CD4-positive, alpha-beta T cell (primary cell): ENCODE measurements at regions not wholly inside any gene's neighbourhood (a gene's known extent, or its start where the extent isn't known, plus 50 kb on each side); places are given as distances from the start of the nearest gene placed in this dataset.

Experiments used
- ATAC-seq: fragments of 200-7000 bp; cut with Tn5 transposase; one replicate; pipeline ENCODE4 v1.10.0; 2022; ENCODE audit warnings: mild to moderate bottlenecking; ENCODE audit not compliant: poor library complexity
- CTCF ChIA-PET: fragments of 350-600 bp; sonication (Branson Sonifier 250); formaldehyde crosslinking; loops from one replicate; lab custom pipeline; 2021; ENCODE audit warnings: antibody characterized with exemption, inconsistent platforms; lab: Charles Lee
- POLR2A ChIA-PET: fragments of 350-600 bp; sonication (Branson Sonifier 250); formaldehyde crosslinking; loops from one replicate; lab custom pipeline; 2021; ENCODE audit warnings: antibody characterized with exemption, inconsistent platforms; lab: Charles Lee
- DNase-seq, 14 experiments: peaks; one replicate each; pipeline ENCODE4 v3.0.0-alpha.2; 2013 to 2020; ENCODE audit warnings: mixed read lengths in 2 of 14
- H3K27ac ChIP-seq, 2 donors: one replicate each; pipeline versions ENCODE4 v1.5.1 to v1.7.0; 2013; ENCODE audit warnings: low read length in 2 of 2, low read depth in 1 of 2, mild to moderate bottlenecking in 1 of 2
- H3K27me3 ChIP-seq, 2 experiments: 1 replicate in 1 of 2; 2 replicates in 1 of 2; pipeline versions ENCODE4 v1.6.1 to v1.7.0; 2013; ENCODE audit warnings: low read length in 2 of 2, control low read depth in 1 of 2, mild to moderate bottlenecking in 1 of 2, moderate library complexity in 1 of 2; ENCODE audit not compliant: insufficient read depth in 2 of 2, control insufficient read depth in 1 of 2
- H3K36me3 ChIP-seq: one replicate; pipeline ENCODE4 v1.6.1; 2013; ENCODE audit warnings: low read length, control low read depth; ENCODE audit not compliant: insufficient read depth
- H3K4me1 ChIP-seq: one replicate; pipeline ENCODE4 v1.6.1; 2013; ENCODE audit warnings: low read length, control low read depth; ENCODE audit not compliant: insufficient read depth
- H3K4me3 ChIP-seq: one replicate; pipeline ENCODE4 v1.5.1; 2013; ENCODE audit warnings: mild to moderate bottlenecking, low read length, moderate library complexity
- H3K9me3 ChIP-seq, 2 experiments: 1 replicate in 1 of 2; 2 replicates in 1 of 2; pipeline versions ENCODE4 v1.6.1 to v1.7.0; 2013; ENCODE audit warnings: low read length in 2 of 2, mild to moderate bottlenecking in 2 of 2, control low read depth in 1 of 2, moderate library complexity in 1 of 2; ENCODE audit not compliant: control insufficient read depth in 1 of 2, insufficient read depth in 1 of 2
- H3K27ac Mint-ChIP-seq: one replicate; pipeline ENCODE4 v1.8.0; 2020; ENCODE audit warnings: mixed read lengths
- H3K27me3 Mint-ChIP-seq: one replicate; pipeline ENCODE4 v1.8.0; 2021; ENCODE audit warnings: mixed read lengths
- H3K36me3 Mint-ChIP-seq: one replicate; pipeline ENCODE4 v1.8.0; 2021; ENCODE audit warnings: low read depth, mixed read lengths
- H3K4me1 Mint-ChIP-seq: one replicate; pipeline ENCODE4 v1.8.0; 2021; ENCODE audit warnings: low read depth, mixed read lengths
- H3K4me3 Mint-ChIP-seq: one replicate; pipeline ENCODE4 v1.8.0; 2020; ENCODE audit warnings: mild to moderate bottlenecking, mixed read lengths
- H3K9me3 Mint-ChIP-seq: one replicate; pipeline ENCODE4 v1.8.0; 2020; ENCODE audit warnings: mixed read lengths
- intact Hi-C, 2 experiments: fragments of 100-400 bp; cut with DNase I in 1 of 2; cut with micrococcal nuclease in 1 of 2; formaldehyde crosslinking; loops; one replicate each; pipeline versions ENCODE4 v1.15.1 to v1.9.0; 2023 to 2025; cut with DNase I, micrococcal nuclease
- TF ChIP-seq, protein P1 (sequence below): fragments of 200-600 bp; IDR thresholded peaks from one replicate; pipeline ENCODE4 v1.8.0; 2022; ENCODE audit warnings: antibody characterized with exemption, mild to moderate bottlenecking

DNA sequence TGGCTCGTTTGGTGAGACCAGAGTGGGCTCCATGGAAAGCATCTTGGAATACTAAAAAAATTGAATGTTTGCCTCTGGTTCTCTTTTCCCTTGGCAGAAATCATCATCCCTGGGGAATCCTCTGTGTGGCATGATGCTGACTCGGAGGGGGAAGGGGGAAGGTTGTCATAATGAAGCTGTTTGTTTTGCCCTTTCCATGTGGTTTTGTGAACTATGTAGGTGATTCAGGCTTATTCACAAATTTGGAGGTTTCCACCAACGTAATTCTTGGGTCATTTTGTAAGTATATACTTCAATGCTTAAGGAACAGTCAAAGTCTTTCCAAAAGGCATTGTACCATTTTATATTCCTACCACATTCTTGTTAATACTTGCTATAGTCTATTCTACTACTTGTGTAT, 754.0 kb upstream of the FAT3 start:
- Mint-ChIP-seq H3K9me3 (peaks cover 3% of the 10 kb centered on the region), H3K4me3 (no peak overlapping the region), H3K27ac (no peak overlapping the region), H3K36me3 (no peaks in the 10 kb centered on the region), H3K27me3 (no peaks in the 10 kb centered on the region), H3K4me1 (no peaks in the 10 kb centered on the region)
- Histone ChIP-seq H3K4me3 (no peak overlapping the region), H3K27ac (no peak overlapping the region), H3K36me3 (no peaks in the 10 kb centered on the region), H3K4me1 (no peaks in the 10 kb centered on the region), H3K27me3 (no peaks in the 10 kb centered on the region), H3K9me3 (peaks cover 0 to 9% of the 10 kb centered on the region in 2 experiments)
- TF ChIP-seq, protein P1, sequence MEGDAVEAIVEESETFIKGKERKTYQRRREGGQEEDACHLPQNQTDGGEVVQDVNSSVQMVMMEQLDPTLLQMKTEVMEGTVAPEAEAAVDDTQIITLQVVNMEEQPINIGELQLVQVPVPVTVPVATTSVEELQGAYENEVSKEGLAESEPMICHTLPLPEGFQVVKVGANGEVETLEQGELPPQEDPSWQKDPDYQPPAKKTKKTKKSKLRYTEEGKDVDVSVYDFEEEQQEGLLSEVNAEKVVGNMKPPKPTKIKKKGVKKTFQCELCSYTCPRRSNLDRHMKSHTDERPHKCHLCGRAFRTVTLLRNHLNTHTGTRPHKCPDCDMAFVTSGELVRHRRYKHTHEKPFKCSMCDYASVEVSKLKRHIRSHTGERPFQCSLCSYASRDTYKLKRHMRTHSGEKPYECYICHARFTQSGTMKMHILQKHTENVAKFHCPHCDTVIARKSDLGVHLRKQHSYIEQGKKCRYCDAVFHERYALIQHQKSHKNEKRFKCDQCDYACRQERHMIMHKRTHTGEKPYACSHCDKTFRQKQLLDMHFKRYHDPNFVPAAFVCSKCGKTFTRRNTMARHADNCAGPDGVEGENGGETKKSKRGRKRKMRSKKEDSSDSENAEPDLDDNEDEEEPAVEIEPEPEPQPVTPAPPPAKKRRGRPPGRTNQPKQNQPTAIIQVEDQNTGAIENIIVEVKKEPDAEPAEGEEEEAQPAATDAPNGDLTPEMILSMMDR, result no peak
- CTCF ChIA-PET, result no interaction called here
- intact Hi-C loops, result no loop called here
- ATAC-seq (no peak), DNase-seq (no peak)
- POLR2A ChIA-PET, result no interaction called here

DNA sequence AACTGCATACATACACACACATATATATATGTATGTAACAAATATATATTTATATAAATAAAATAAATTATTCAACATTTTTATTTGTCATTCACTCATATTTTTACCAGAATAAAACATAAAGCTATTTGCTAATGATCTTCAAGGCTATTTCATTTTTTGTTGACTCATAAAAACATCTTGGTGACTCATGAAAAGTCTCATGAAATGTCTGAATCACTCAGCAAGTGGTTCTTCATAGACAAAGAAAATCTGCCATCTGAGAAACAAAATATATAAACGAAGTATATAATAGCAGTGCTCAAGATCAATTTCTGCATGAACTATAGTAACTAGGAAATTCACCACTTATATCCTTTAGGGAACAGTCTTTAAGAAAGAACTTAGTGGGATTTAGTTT, 764.8 kb upstream of the FAT3 start:
- H3K36me3 Mint-ChIP-seq, result no peaks in the 10 kb centered on the region
- no peak for ATAC-seq
- CTCF ChIA-PET, result no interaction called here
- no peak for DNase-seq
- no peaks in the 10 kb centered on the region for H3K4me1 Mint-ChIP-seq
- Histone ChIP-seq H3K36me3 (no peaks in the 10 kb centered on the region), H3K9me3 (peaks cover 0 to 3% of the 10 kb centered on the region in 2 experiments), H3K27me3 (no peaks in the 10 kb centered on the region), H3K4me3 (no peak overlapping the region), H3K27ac (no peak overlapping the region), H3K4me1 (no peaks in the 10 kb centered on the region)
- H3K4me3 Mint-ChIP-seq, result no peak overlapping the region
- no peak overlapping the region for H3K27ac Mint-ChIP-seq
- intact Hi-C loops, result no loop called here
- POLR2A ChIA-PET, result no interaction called here
- H3K9me3 Mint-ChIP-seq, result peaks cover 8% of the 10 kb centered on the region
- no peaks in the 10 kb centered on the region for H3K27me3 Mint-ChIP-seq
- TF ChIP-seq, protein P1, result no peak

DNA sequence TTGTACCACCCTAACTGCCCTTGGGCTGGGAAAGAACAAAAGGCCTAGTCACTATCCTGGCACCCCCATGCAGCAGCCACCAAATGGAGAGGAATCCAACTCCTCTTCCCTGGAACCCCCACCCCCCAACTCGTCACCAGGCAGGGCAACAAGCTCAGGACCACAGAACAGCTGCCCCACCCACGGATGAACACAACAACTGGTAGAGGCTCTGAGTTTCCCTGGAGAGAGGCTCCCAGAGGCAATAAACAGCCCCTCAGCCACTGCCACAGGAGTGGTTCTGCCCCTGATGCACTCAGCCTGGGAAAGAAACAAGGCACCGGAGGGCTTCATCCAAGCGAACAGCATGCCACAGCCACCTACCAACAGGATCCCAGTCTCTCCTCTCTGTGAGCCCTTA, 778.4 kb upstream of the FAT3 start:
- Mint-ChIP-seq H3K27me3 (no peaks in the 10 kb centered on the region), H3K27ac (no peak overlapping the region), H3K4me3 (no peak overlapping the region), H3K9me3 (peaks cover 14% of the 10 kb centered on the region), H3K36me3 (no peaks in the 10 kb centered on the region), H3K4me1 (no peaks in the 10 kb centered on the region)
- Histone ChIP-seq H3K36me3 (no peaks in the 10 kb centered on the region), H3K9me3 (peaks cover 0 to 23% of the 10 kb centered on the region in 2 experiments), H3K4me1 (no peaks in the 10 kb centered on the region), H3K27ac (no peak overlapping the region), H3K4me3 (no peak overlapping the region), H3K27me3 (no peaks in the 10 kb centered on the region)
- intact Hi-C loops, result no loop called here
- ChIA-PET CTCF (no interaction called here), POLR2A (no interaction called here)
- ATAC-seq (no peak), DNase-seq (no peak)
- TF ChIP-seq, protein P1, result no peak
